Hepatocyte (in vitro differentiated cells): ENCODE measurements at regions not wholly inside any gene's neighbourhood (a gene's known extent, or its start where the extent isn't known, plus 50 kb on each side); places are given as distances from the start of the nearest gene placed in this dataset.

Source experiments
- DNase-seq: peaks from one replicate; pipeline ENCODE4 v3.0.0-alpha.2; 2016; ENCODE audit warnings: low spot score
- H2AFZ ChIP-seq: fragments of 200-600 bp; sonication (generic); 2 replicates; pipeline ENCODE4 v1.6.0; 2016; ENCODE audit warnings: antibody characterized with exemption, mild to moderate bottlenecking
- H3K27ac ChIP-seq: fragments of 200-600 bp; sonication (generic); 2 replicates; pipeline ENCODE4 v1.5.1; 2016; ENCODE audit warnings: mild to moderate bottlenecking
- H3K27me3 ChIP-seq: fragments of 200-600 bp; sonication (generic); 2 replicates; pipeline ENCODE4 v1.6.1; 2016
- H3K36me3 ChIP-seq: fragments of 200-600 bp; sonication (generic); replicated peaks from 2 replicates; pipeline ENCODE4 v1.5.1; 2016; ENCODE audit warnings: low read depth; ENCODE audit not compliant: insufficient read depth
- H3K4me1 ChIP-seq: fragments of 200-600 bp; sonication (generic); 2 replicates; pipeline ENCODE4 v1.5.1; 2016; ENCODE audit warnings: mild to moderate bottlenecking, moderate library complexity; ENCODE audit not compliant: insufficient read depth
- H3K4me2 ChIP-seq: fragments of 200-600 bp; sonication (generic); 2 replicates; pipeline ENCODE4 v1.6.0; 2016
- H3K4me3 ChIP-seq: fragments of 200-600 bp; sonication (generic); 2 replicates; pipeline ENCODE4 v1.5.1; 2016; ENCODE audit warnings: mild to moderate bottlenecking
- H3K79me2 ChIP-seq: fragments of 200-600 bp; sonication (generic); 2 replicates; pipeline ENCODE4 v1.6.0; 2017; ENCODE audit warnings: mild to moderate bottlenecking
- H3K9me2 ChIP-seq: fragments of 200-600 bp; sonication (generic); replicated peaks from 2 replicates; pipeline ENCODE4 v1.6.0; 2017; ENCODE audit warnings: mild to moderate bottlenecking; ENCODE audit not compliant: insufficient read depth
- H3K9me3 ChIP-seq: fragments of 200-600 bp; sonication (generic); 2 replicates; pipeline ENCODE4 v1.5.1; 2016; ENCODE audit warnings: low read depth, mild to moderate bottlenecking
- H4K20me1 ChIP-seq: fragments of 200-600 bp; sonication (generic); 2 replicates; pipeline ENCODE4 v1.6.0; 2016; ENCODE audit warnings: mild to moderate bottlenecking; ENCODE audit not compliant: insufficient read depth, poor library complexity, severe bottlenecking
- CTCF ChIP-seq: fragments of 200-600 bp; sonication (generic); IDR thresholded peaks from 2 replicates; pipeline ENCODE4 v1.5.1; 2016; ENCODE audit warnings: antibody characterized with exemption, mild to moderate bottlenecking; ENCODE audit not compliant: poor library complexity
- EZH2 ChIP-seq: fragments of 200-600 bp; sonication (generic); IDR thresholded peaks from 2 replicates; pipeline ENCODE4 v1.6.1; 2016; ENCODE audit warnings: antibody characterized with exemption, mild to moderate bottlenecking, borderline replicate concordance
- EZH2phosphoT487 ChIP-seq: fragments of 200-600 bp; sonication (generic); IDR thresholded peaks from one replicate; pipeline ENCODE4 v1.6.1; 2018; ENCODE audit warnings: antibody characterized with exemption, mild to moderate bottlenecking, low read depth, moderate library complexity; ENCODE audit not compliant: unreplicated experiment, severe bottlenecking
- WGBS: methylation state at CpG from one replicate; pipeline ENCODE4 v1.1.6; 2016; ENCODE audit warnings: low lambda C conversion rate; ENCODE audit errors: missing lambda C conversion rate; 5-methylcytosine and 5-hydroxymethylcytosine counted together

GRCh38 chr4:13306356-13306755 lies 177.8 kb downstream of the RAB28 start:
- Histone ChIP-seq H4K20me1 (no peaks in the 10 kb centered on the region), H3K4me2 (no peak overlapping the region), H3K9me2 (no peaks in the 10 kb centered on the region), H3K9me3 (no peaks in the 10 kb centered on the region), H3K27ac (no peak overlapping the region), H3K79me2 (no peaks in the 10 kb centered on the region), H3K4me1 (no peaks in the 10 kb centered on the region), H3K36me3 (no peaks in the 10 kb centered on the region), H3K27me3 (no peaks in the 10 kb centered on the region), H2AFZ (no peak overlapping the region), H3K4me3 (no peak overlapping the region)
- DNase-seq, result no peak
- WGBS, result 83% methylated on average over 1 of the region's 1 CpG
- TF ChIP-seq EZH2, result no peak

- no peak overlapping the region for H3K4me2 ChIP-seq
- DNase-seq, result no peak
- no peaks in the 10 kb centered on the region for H3K27me3 ChIP-seq
- H3K9me3 ChIP-seq, result no peaks in the 10 kb centered on the region
- H3K4me1 ChIP-seq, result no peaks in the 10 kb centered on the region
- no peaks in the 10 kb centered on the region for H3K79me2 ChIP-seq
- no peak overlapping the region for H2AFZ ChIP-seq
- H3K4me3 ChIP-seq, result no peak overlapping the region
- H4K20me1 ChIP-seq, result no peaks in the 10 kb centered on the region
- H3K36me3 ChIP-seq, result no peaks in the 10 kb centered on the region
- WGBS, result 77% methylated on average over 2 of the region's 2 CpGs
- no peaks in the 10 kb centered on the region for H3K9me2 ChIP-seq
- no peak overlapping the region for H3K27ac ChIP-seq
- no peak for TF ChIP-seq EZH2phosphoT487
- no peak for TF ChIP-seq CTCF
- no peak for TF ChIP-seq EZH2
Measured at GRCh38 chr4:13302876-13303275, 181.3 kb downstream of the RAB28 start.

GRCh38 chr4:13299343-13299742 lies 184.8 kb downstream of the RAB28 start:
- no peak overlapping the region for H2AFZ ChIP-seq
- 93% methylated on average over 2 of the region's 2 CpGs for WGBS
- no peaks in the 10 kb centered on the region for H3K27me3 ChIP-seq
- H3K79me2 ChIP-seq, result no peaks in the 10 kb centered on the region
- H3K9me2 ChIP-seq, result no peaks in the 10 kb centered on the region
- no peak overlapping the region for H3K27ac ChIP-seq
- H3K9me3 ChIP-seq, result no peaks in the 10 kb centered on the region
- H3K4me3 ChIP-seq, result no peak overlapping the region
- no peaks in the 10 kb centered on the region for H3K36me3 ChIP-seq
- TF ChIP-seq EZH2phosphoT487 (no peak), CTCF (no peak), EZH2 (no peak)
- H4K20me1 ChIP-seq, result no peaks in the 10 kb centered on the region
- H3K4me1 ChIP-seq, result no peaks in the 10 kb centered on the region
- no peak for DNase-seq
- no peak overlapping the region for H3K4me2 ChIP-seq

- Histone ChIP-seq H3K27ac (no peak overlapping the region), H3K4me1 (no peaks in the 10 kb centered on the region), H4K20me1 (no peaks in the 10 kb centered on the region), H3K4me3 (no peak overlapping the region), H3K4me2 (no peak overlapping the region), H3K79me2 (no peaks in the 10 kb centered on the region), H3K36me3 (no peaks in the 10 kb centered on the region), H3K9me2 (no peaks in the 10 kb centered on the region), H3K9me3 (no peaks in the 10 kb centered on the region), H2AFZ (no peak overlapping the region), H3K27me3 (no peaks in the 10 kb centered on the region)
- TF ChIP-seq EZH2phosphoT487 (no peak), CTCF (no peak), EZH2 (no peak)
- 94% methylated on average over 15 of the region's 15 CpGs for WGBS
- no peak for DNase-seq
Measured at GRCh38 chr4:13298655-13299054, 185.5 kb downstream of the RAB28 start.
